ENCODE measurements at regions not wholly inside any gene's neighbourhood (a gene's known extent, or its start where the extent isn't known, plus 50 kb on each side); places are given as distances from the start of the nearest gene placed in this dataset.
"Not testable (repeated sequence)": the region's sequence is repeated elsewhere in the genome, so short reads cannot be mapped to it uniquely, and the experiment has no call there.

DNA sequence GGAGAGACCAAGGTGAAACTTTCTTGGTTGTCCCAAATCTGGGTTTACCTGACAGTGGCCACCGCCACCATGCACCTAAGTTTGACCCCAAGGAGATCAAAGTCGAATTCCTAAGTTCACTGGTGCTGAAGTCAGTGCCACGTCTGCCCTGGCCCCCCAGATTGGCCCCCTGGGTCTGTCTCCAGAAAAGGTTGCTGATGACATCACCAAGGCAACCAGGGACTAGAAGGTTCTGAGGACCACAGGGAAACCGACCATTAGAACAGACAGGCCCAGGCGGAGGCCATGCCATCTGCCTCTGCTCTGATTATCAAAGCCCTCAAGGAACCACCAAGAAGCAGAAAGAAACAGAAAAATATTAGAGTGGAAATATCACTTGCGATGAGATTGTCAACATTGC is 91.2 kb downstream of the DLL1 start:
- no peak overlapping the region for H3K27ac ChIP-seq (ENCODE audit: low read depth in 2 of 2, low read length in 1 of 2)
- no peaks in the 10 kb centered on the region for H3K9me3 ChIP-seq (ENCODE audit: control insufficient read depth in 2 of 2, insufficient read depth in 1 of 2, low read depth in 1 of 2, low read length in 1 of 2)
- no peaks in the 10 kb centered on the region for H3K27me3 ChIP-seq (ENCODE audit: control insufficient read depth in 1 of 2, insufficient read depth in 2 of 2, low read length in 2 of 2)
- no peaks in the 10 kb centered on the region for H3K36me3 ChIP-seq (ENCODE audit: control insufficient read depth in 2 of 2, insufficient read depth in 2 of 2, low read length in 1 of 2)
- H3K4me3 ChIP-seq (ENCODE audit: low read depth in 1 of 2, low read length in 2 of 2), result no peak overlapping the region
- WGBS, 2 donors, result 86 to 91% methylated on average over 6 of the region's 6 CpGs
- H3K4me1 ChIP-seq (ENCODE audit: control insufficient read depth in 2 of 2, insufficient read depth in 2 of 2, low read length in 1 of 2), result no peaks in the 10 kb centered on the region

DNA sequence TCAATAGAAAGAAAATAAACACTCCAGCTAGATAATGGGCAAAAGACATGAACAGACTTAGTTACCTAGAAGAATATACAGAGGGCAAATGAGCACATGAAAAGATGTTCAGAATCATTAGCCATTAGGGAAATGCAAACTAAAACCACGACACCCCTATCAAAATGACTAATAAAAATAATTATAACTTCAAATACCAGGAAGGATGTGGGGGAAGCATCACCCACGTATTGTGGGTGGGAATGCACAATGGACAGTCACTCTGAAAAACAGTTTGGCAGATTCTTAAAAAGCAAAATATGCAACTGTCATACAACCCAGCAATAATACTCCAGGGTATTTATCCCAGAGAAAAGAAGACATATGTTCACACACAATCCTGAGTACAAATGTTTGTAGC is 92.6 kb downstream of the DLL1 start:
- Histone ChIP-seq H3K9me3 (ENCODE audit: control insufficient read depth in 2 of 2, insufficient read depth in 1 of 2, low read depth in 1 of 2, low read length in 1 of 2) (no peaks in the 10 kb centered on the region), H3K27ac (ENCODE audit: low read depth in 2 of 2, low read length in 1 of 2) (no peak overlapping the region), H3K36me3 (ENCODE audit: control insufficient read depth in 2 of 2, insufficient read depth in 2 of 2, low read length in 1 of 2) (no peaks in the 10 kb centered on the region), H3K4me3 (ENCODE audit: low read depth in 1 of 2, low read length in 2 of 2) (no peak overlapping the region), H3K4me1 (ENCODE audit: control insufficient read depth in 2 of 2, insufficient read depth in 2 of 2, low read length in 1 of 2) (no peaks in the 10 kb centered on the region), H3K27me3 (ENCODE audit: control insufficient read depth in 1 of 2, insufficient read depth in 2 of 2, low read length in 2 of 2) (no peaks in the 10 kb centered on the region)
- 27 to 38% methylated on average over 2 of the region's 2 CpGs for WGBS, 2 donors

DNA sequence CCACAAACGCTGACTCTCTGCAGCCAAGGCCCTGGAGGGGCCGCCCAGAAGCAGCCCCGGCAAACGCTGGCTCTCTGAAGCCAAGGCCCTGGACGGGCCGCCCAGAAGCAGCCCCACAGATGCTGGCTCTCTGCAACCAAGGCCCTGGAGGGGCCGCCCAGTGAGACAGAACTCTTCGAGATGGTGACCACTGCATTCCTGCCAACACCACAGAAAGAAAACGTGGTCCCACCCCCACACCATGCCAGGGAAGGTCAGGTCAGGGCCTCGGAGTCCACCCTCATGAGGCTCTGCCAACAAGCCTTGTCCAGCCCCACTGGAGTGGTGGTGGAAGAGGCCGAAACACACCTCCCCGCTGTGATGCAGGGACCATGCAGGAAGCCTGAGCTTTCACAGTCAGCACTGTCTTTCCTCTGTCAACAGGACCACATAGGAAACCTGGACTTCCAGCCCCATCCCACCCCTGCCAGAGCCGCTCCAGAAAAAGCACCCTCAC is 97.5 kb downstream of the DLL1 start:
- H3K9me3 ChIP-seq (ENCODE audit: control insufficient read depth in 2 of 2, insufficient read depth in 1 of 2, low read depth in 1 of 2, low read length in 1 of 2), result no peaks in the 10 kb centered on the region
- no peak overlapping the region for H3K4me3 ChIP-seq (ENCODE audit: low read depth in 1 of 2, low read length in 2 of 2)
- no peak overlapping the region for H3K27ac ChIP-seq (ENCODE audit: low read depth in 2 of 2, low read length in 1 of 2)
- H3K36me3 ChIP-seq (ENCODE audit: control insufficient read depth in 2 of 2, insufficient read depth in 2 of 2, low read length in 1 of 2), result no peaks in the 10 kb centered on the region
- H3K27me3 ChIP-seq (ENCODE audit: control insufficient read depth in 1 of 2, insufficient read depth in 2 of 2, low read length in 2 of 2), result no peaks in the 10 kb centered on the region
- 90 to 92% methylated on average over 13 of the region's 13 CpGs for WGBS, 2 donors
- H3K4me1 ChIP-seq (ENCODE audit: control insufficient read depth in 2 of 2, insufficient read depth in 2 of 2, low read length in 1 of 2), result peaks cover 0 to 4% of the 10 kb centered on the region in 2 donors

DNA sequence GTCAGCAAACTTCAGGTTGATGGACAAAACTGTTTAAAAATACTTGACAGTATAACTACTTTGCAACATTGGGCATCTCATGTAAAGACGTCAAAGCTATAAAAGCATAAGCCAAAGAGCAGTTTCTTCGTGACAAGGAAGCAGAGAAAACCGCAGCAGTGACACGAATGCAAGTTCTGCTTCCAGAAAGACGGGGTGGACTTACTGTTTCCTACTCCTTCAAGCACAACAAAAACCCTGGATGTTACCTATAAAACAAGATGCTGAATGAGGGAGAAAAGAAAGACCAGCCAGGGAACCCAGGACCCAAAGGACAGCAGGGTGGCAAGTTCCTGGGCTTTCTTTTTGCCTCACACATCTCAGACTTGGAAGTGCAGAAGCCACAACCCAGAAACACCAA is 98.0 kb downstream of the DLL1 start:
- H3K27ac ChIP-seq (ENCODE audit: low read depth in 2 of 2, low read length in 1 of 2), result no peak overlapping the region
- no peaks in the 10 kb centered on the region for H3K36me3 ChIP-seq (ENCODE audit: control insufficient read depth in 2 of 2, insufficient read depth in 2 of 2, low read length in 1 of 2)
- H3K9me3 ChIP-seq (ENCODE audit: control insufficient read depth in 2 of 2, insufficient read depth in 1 of 2, low read depth in 1 of 2, low read length in 1 of 2), result no peaks in the 10 kb centered on the region
- H3K27me3 ChIP-seq (ENCODE audit: control insufficient read depth in 1 of 2, insufficient read depth in 2 of 2, low read length in 2 of 2), result no peaks in the 10 kb centered on the region
- WGBS, 2 donors, result 94% methylated on average over 5 of the region's 5 CpGs
- no peak overlapping the region for H3K4me3 ChIP-seq (ENCODE audit: low read depth in 1 of 2, low read length in 2 of 2)
- peaks cover 0 to 7% of the 10 kb centered on the region in 2 donors for H3K4me1 ChIP-seq (ENCODE audit: control insufficient read depth in 2 of 2, insufficient read depth in 2 of 2, low read length in 1 of 2)

DNA sequence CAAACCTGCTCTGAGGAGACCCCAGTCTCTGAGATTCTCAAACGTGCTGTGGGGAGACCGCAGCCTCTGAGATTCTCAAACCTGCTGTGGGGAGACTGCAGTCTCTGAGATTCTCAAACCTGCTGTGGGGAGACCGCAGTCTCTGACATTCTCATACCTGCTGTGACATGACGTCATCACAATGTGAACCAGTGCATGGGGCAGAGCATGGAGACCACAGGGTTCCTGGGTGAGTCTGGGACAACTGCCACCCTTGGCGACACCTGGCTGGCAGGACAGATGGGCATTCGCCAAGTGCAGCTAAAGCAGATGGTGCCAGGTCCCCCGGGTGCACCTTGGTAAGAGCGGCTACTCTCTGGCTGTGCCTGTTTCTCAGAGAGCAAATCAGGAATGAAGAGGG is 98.8 kb downstream of the DLL1 start:
- H3K36me3 ChIP-seq (ENCODE audit: control insufficient read depth in 2 of 2, insufficient read depth in 2 of 2, low read length in 1 of 2); H3K27ac ChIP-seq (ENCODE audit: low read depth in 2 of 2, low read length in 1 of 2); H3K9me3 ChIP-seq (ENCODE audit: control insufficient read depth in 2 of 2, insufficient read depth in 1 of 2, low read depth in 1 of 2, low read length in 1 of 2); H3K27me3 ChIP-seq (ENCODE audit: control insufficient read depth in 1 of 2, insufficient read depth in 2 of 2, low read length in 2 of 2); H3K4me3 ChIP-seq (ENCODE audit: low read depth in 1 of 2, low read length in 2 of 2): not testable (repeated sequence)
- 80 to 82% methylated on average over 8 of the region's 8 CpGs for whole genome bisulfite sequencing, 2 donors
- H3K4me1 ChIP-seq (ENCODE audit: control insufficient read depth in 2 of 2, insufficient read depth in 2 of 2, low read length in 1 of 2), result peaks cover 0 to 15% of the 10 kb centered on the region in 2 donors

DNA sequence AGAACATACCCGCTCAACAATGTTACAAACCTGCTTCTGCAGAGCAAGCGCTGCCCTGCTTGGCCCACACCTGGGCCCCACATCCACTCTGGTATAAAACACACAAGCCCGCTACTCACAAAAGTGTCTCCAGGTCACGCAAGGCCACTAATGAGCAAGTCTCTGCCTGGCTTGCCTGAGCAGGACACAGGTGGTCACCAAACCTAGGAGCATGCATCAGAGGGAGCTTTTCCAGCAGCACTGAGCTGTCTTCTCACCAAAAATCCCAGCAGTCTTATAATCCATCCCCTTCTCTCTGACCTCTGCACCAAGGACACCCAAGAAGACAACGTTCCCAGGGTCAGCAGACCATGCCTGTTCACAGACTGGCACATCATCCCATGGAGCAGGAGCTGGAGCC is 100.8 kb downstream of the DLL1 start:
- no peaks in the 10 kb centered on the region for H3K27me3 ChIP-seq (ENCODE audit: control insufficient read depth in 1 of 2, insufficient read depth in 2 of 2, low read length in 2 of 2)
- H3K9me3 ChIP-seq (ENCODE audit: control insufficient read depth in 2 of 2, insufficient read depth in 1 of 2, low read depth in 1 of 2, low read length in 1 of 2), result no peaks in the 10 kb centered on the region
- no peaks in the 10 kb centered on the region for H3K36me3 ChIP-seq (ENCODE audit: control insufficient read depth in 2 of 2, insufficient read depth in 2 of 2, low read length in 1 of 2)
- H3K4me3 ChIP-seq (ENCODE audit: low read depth in 1 of 2, low read length in 2 of 2), result no peak overlapping the region
- peaks cover 0 to 29% of the 10 kb centered on the region in 2 donors for H3K4me1 ChIP-seq (ENCODE audit: control insufficient read depth in 2 of 2, insufficient read depth in 2 of 2, low read length in 1 of 2)
- WGBS, 2 donors, result 84 to 88% methylated on average over 5 of the region's 5 CpGs
- no peak overlapping the region for H3K27ac ChIP-seq (ENCODE audit: low read depth in 2 of 2, low read length in 1 of 2)

DNA sequence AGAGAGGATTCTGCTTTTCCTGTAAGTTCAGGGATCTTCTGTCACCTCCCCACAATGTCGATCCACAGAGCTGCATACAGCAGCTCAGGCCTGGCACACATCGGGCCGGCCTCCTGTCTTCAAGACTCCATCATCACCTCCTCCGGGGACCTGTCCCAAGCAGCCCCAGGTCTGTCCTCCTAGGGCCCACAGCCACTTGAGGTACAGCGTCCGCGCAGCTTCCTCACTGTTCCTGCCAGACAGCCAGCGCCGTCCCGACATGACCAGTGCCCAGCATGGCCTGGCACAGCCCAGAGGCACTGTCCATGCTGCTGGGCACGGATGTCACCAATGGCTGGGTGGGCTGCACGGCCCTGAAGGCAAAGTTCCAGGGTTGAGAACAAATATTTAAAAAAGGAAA is 101.6 kb downstream of the DLL1 start:
- Histone ChIP-seq H3K9me3 (ENCODE audit: control insufficient read depth in 2 of 2, insufficient read depth in 1 of 2, low read depth in 1 of 2, low read length in 1 of 2) (no peaks in the 10 kb centered on the region), H3K4me1 (ENCODE audit: control insufficient read depth in 2 of 2, insufficient read depth in 2 of 2, low read length in 1 of 2) (peaks cover 0 to 29% of the 10 kb centered on the region in 2 donors), H3K27me3 (ENCODE audit: control insufficient read depth in 1 of 2, insufficient read depth in 2 of 2, low read length in 2 of 2) (no peaks in the 10 kb centered on the region), H3K27ac (ENCODE audit: low read depth in 2 of 2, low read length in 1 of 2) (no peak overlapping the region), H3K4me3 (ENCODE audit: low read depth in 1 of 2, low read length in 2 of 2) (no peak overlapping the region), H3K36me3 (ENCODE audit: control insufficient read depth in 2 of 2, insufficient read depth in 2 of 2, low read length in 1 of 2) (no peaks in the 10 kb centered on the region)
- 77 to 84% methylated on average over 12 of the region's 12 CpGs for WGBS, 2 donors

DNA sequence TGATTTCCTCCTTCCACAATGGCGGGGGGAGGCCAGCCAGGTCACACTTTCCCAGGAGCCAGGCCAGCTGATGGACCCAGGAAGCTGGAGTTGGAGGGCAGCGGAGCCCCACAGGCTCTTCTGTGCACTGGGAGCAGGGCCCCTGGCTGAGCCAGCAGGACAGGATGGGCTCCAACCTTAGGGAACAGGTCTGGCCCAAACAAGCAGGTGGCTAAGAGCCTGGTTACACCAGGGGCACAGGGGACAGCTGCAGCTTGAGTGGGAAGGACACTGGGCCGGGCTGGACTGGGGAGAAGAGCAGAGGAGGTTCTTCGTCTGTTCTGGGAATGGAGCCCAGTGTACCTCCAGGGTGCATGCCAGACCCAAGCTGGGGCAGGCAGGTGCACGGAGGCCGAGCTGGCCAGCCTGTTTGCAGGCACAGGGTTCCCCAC is 102.3 kb downstream of the DLL1 start:
- WGBS, 2 donors, result 44 to 55% methylated on average over 6 of the region's 6 CpGs

DNA sequence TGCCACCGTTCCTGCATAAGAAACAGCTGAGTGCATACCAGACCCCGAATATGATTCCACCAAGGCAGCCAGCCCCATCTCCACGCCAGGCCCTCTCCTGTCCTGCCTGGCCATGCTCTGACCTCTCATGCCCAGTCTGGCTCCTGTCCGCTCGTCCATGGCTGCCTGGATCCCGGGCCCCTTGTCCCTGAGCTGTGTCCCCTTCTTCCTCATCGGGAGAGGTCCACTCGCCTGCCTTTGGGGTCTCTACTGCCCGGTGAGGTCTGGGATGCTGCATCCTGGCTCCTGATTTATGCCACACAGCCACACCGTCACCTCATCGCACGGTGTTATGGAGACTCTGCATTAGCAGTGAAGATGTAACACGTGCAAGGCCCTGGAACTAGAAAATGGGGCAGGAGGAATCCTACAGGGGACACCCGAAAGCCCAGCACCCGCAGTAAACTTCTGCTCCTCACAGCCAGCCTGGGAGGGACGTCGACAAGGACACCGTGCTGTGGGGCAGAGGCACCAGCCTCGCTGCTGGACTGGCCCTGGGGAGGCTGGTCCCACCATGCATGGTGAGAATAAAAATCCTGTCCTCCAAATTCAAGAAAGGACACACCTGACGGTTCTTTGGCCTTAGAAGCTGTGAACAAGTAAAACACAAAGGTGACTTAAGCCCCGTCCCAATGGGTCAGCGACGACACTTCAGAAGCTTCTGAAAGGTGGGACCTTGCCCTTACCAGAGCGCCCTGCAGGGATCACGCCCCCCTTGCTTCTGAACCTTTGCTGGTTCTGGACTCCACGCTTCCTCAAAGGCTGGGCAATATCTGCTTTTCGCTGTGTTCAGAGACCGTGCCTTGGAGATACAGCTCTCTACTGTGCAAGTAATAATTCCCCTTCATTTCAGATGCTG is 103.0 kb downstream of the DLL1 start:
- Histone ChIP-seq H3K4me3 (ENCODE audit: low read depth in 1 of 2, low read length in 2 of 2) (no peak overlapping the region), H3K4me1 (ENCODE audit: control insufficient read depth in 2 of 2, insufficient read depth in 2 of 2, low read length in 1 of 2) (peaks cover 0 to 29% of the 10 kb centered on the region in 2 donors), H3K36me3 (ENCODE audit: control insufficient read depth in 2 of 2, insufficient read depth in 2 of 2, low read length in 1 of 2) (no peaks in the 10 kb centered on the region), H3K27ac (ENCODE audit: low read depth in 2 of 2, low read length in 1 of 2) (no peak overlapping the region), H3K9me3 (ENCODE audit: control insufficient read depth in 2 of 2, insufficient read depth in 1 of 2, low read depth in 1 of 2, low read length in 1 of 2) (no peaks in the 10 kb centered on the region), H3K27me3 (ENCODE audit: control insufficient read depth in 1 of 2, insufficient read depth in 2 of 2, low read length in 2 of 2) (no peaks in the 10 kb centered on the region)
- WGBS, 2 donors, result 88% methylated on average over 28 of the region's 28 CpGs

More for the DNA sequence above, 102.3 kb downstream of the DLL1 start:
- Histone ChIP-seq H3K4me1 (ENCODE audit: control insufficient read depth in 2 of 2, insufficient read depth in 2 of 2, low read length in 1 of 2) (peaks cover 0 to 29% of the 10 kb centered on the region in 2 donors), H3K27ac (ENCODE audit: low read depth in 2 of 2, low read length in 1 of 2) (no peak overlapping the region), H3K9me3 (ENCODE audit: control insufficient read depth in 2 of 2, insufficient read depth in 1 of 2, low read depth in 1 of 2, low read length in 1 of 2) (no peaks in the 10 kb centered on the region), H3K27me3 (ENCODE audit: control insufficient read depth in 1 of 2, insufficient read depth in 2 of 2, low read length in 2 of 2) (no peaks in the 10 kb centered on the region), H3K4me3 (ENCODE audit: low read depth in 1 of 2, low read length in 2 of 2) (no peak overlapping the region), H3K36me3 (ENCODE audit: control insufficient read depth in 2 of 2, insufficient read depth in 2 of 2, low read length in 1 of 2) (no peaks in the 10 kb centered on the region)

Data from esophagus (tissue), 2 donors.